Transverse colon (tissue), 4 donors: ENCODE measurements at regions not wholly inside any gene's neighbourhood (a gene's known extent, or its start where the extent isn't known, plus 50 kb on each side); places are given as distances from the start of the nearest gene placed in this dataset.

Experiments used
- EP300 ChIP-seq: sonication (generic); formaldehyde crosslinking; IDR thresholded peaks from one replicate; pipeline ENCODE4 v1.6.1; 2017; ENCODE audit warnings: antibody characterized with exemption, low read depth
- POLR2A ChIP-seq: fragments of 450-650 bp; IDR thresholded peaks from one replicate; pipeline ENCODE4 v1.6.1; 2016; ENCODE audit warnings: antibody characterized with exemption, mild to moderate bottlenecking, moderate library complexity
- POLR2AphosphoS5 ChIP-seq, 3 donors: sonication (generic); formaldehyde crosslinking; IDR thresholded peaks; one replicate each; pipeline ENCODE4 v1.6.1; 2016; ENCODE audit warnings: antibody characterized with exemption in 3 of 3
- TF ChIP-seq, protein P1 (sequence below), 5 experiments: fragments of 200-600 bp in 3 of 5; fragments of 450-650 bp in 2 of 5; sonication (generic) in 3 of 5; IDR thresholded peaks; 1 replicate in 2 of 5; 2 replicates in 3 of 5; pipeline ENCODE4 v1.5.1; 2016 to 2017; ENCODE audit warnings: antibody characterized with exemption in 5 of 5, inconsistent platforms in 3 of 5, mild to moderate bottlenecking in 2 of 5, moderate library complexity in 1 of 5

DNA sequence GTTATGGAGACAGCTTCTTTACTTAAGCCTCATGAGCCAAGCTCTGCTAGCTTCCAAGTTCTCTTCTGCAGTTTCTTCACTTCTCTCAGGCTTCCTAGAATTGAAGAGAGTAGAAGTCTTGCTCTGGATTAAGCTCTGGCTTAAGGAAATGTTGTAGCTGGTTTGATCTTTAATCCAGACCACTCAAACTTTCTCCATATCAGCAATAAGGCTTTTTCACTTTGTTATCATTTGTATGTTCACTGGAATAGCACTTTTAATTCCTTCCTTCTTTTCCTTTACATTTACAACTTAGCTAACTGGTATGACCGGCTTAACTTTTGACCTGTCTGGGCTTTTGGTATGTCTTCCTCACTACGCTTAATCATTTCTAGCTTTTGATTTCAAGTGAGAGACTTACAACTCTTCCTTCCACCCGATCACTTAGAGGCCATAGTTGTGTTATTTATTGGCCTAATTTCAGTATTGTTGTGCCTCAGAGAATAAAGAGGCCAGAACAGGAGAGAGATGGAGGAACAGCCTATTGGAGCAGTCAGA is 236.6 kb upstream of the BMP2 start:
- TF ChIP-seq POLR2A (no peak), EP300 (no peak), POLR2AphosphoS5 (IDR thresholded peaks at IDR 0.05) (no peak)
- TF ChIP-seq, protein P1, sequence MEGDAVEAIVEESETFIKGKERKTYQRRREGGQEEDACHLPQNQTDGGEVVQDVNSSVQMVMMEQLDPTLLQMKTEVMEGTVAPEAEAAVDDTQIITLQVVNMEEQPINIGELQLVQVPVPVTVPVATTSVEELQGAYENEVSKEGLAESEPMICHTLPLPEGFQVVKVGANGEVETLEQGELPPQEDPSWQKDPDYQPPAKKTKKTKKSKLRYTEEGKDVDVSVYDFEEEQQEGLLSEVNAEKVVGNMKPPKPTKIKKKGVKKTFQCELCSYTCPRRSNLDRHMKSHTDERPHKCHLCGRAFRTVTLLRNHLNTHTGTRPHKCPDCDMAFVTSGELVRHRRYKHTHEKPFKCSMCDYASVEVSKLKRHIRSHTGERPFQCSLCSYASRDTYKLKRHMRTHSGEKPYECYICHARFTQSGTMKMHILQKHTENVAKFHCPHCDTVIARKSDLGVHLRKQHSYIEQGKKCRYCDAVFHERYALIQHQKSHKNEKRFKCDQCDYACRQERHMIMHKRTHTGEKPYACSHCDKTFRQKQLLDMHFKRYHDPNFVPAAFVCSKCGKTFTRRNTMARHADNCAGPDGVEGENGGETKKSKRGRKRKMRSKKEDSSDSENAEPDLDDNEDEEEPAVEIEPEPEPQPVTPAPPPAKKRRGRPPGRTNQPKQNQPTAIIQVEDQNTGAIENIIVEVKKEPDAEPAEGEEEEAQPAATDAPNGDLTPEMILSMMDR (IDR thresholded peaks at IDR 0.05) = no peak
